ENCODE measurements at regions not wholly inside any gene's neighbourhood (a gene's known extent, or its start where the extent isn't known, plus 50 kb on each side); places are given as distances from the start of the nearest gene placed in this dataset.

- no peak for TF ChIP-seq YY1 (IDR thresholded peaks at IDR 0.05; ENCODE audit: insufficient read depth, insufficient read length)
- no peak for TF ChIP-seq ZNF274 (IDR thresholded peaks at IDR 0.05; ENCODE audit: low read depth, low read length)
- TF ChIP-seq SUZ12 (IDR thresholded peaks at IDR 0.05; ENCODE audit: extremely low read depth, insufficient read depth, insufficient read length) = no peak
These were observed 103.1 kb upstream of the MDM1 start for GRCh38 chr12:68435299-68435637.
